K562 (cell line): ENCODE measurements at regions not wholly inside any gene's neighbourhood (a gene's known extent, or its start where the extent isn't known, plus 50 kb on each side); places are given as distances from the start of the nearest gene placed in this dataset.
"Not testable (repeated sequence)": the region's sequence is repeated elsewhere in the genome, so short reads cannot be mapped to it uniquely, and the experiment has no call there.

Source experiments
- CTCF ChIP-seq, 3 experiments: IDR thresholded peaks in 2 of 3; conservative IDR thresholded peaks in 1 of 3; 2 replicates each; pipeline ENCODE4 v1.5.1; 2011 to 2012; ENCODE audit warnings: low read length in 3 of 3, mild to moderate bottlenecking in 3 of 3, control low read depth in 2 of 3, improper control_type of control experiment in 1 of 3, inconsistent platforms in 1 of 3, low read depth in 1 of 3, mixed read lengths in 1 of 3, moderate library complexity in 1 of 3; ENCODE audit not compliant: insufficient read depth in 2 of 3
- ELF4 ChIP-seq: fragments of 450-650 bp; formaldehyde crosslinking; IDR thresholded peaks from 2 replicates; pipeline ENCODE4 v1.4.0; 2022; ENCODE audit warnings: missing genetic modification characterization
- EZH2 ChIP-seq: IDR thresholded peaks from 2 replicates; pipeline ENCODE4 v1.6.1; 2012; ENCODE audit warnings: low read depth, mild to moderate bottlenecking, inconsistent platforms, low read length, borderline replicate concordance
- PREB ChIP-seq: sonication (generic); formaldehyde crosslinking; IDR thresholded peaks from 2 replicates; pipeline ENCODE4 v1.8.1; 2023; ENCODE audit warnings: mild to moderate bottlenecking, missing genetic modification reagents
- ZNF740 ChIP-seq, 3 experiments: fragments of 200-800 bp in 1 of 3; sonication (Bioruptor generic) in 1 of 3; sonication (generic) in 1 of 3; formaldehyde crosslinking in 1 of 3; IDR thresholded peaks; 2 replicates each; pipeline versions ENCODE4 v1.6.1 to v1.8.0; 2016 to 2022; ENCODE audit warnings: mild to moderate bottlenecking in 2 of 3, missing compliant biosample characterization in 2 of 3, missing genetic modification characterization in 2 of 3, missing genetic modification reagents in 1 of 3

- not testable (repeated sequence) for TF ChIP-seq ELF4 (CRISPR knock-in tag); EZH2; ZNF740 (CRISPR knock-in tag; IDR thresholded peaks at IDR 0.05); ZNF740 (tag; IDR thresholded peaks at IDR 0.05); PREB (CRISPR knock-in tag); CTCF (IDR thresholded peaks at IDR 0.05 in 2 of 3, conservative IDR thresholded peaks at IDR 0.05 in 1 of 3; ENCODE audit: insufficient read depth in 2 of 3, low read depth in 1 of 3, low read length in 3 of 3)
Measured at GRCh38 chr6:12633746-12634145, 82.8 kb upstream of the PHACTR1 start.
